GM12892 (cell line): ENCODE measurements at regions not wholly inside any gene's neighbourhood (a gene's known extent, or its start where the extent isn't known, plus 50 kb on each side); places are given as distances from the start of the nearest gene placed in this dataset.

Experiments
- POLR2A ChIP-seq: IDR thresholded peaks from 2 replicates; pipeline ENCODE4 v1.6.1; 2011; ENCODE audit warnings: low read depth, low read length, control low read depth
- POLR2AphosphoS5 ChIP-seq: IDR thresholded peaks from 2 replicates; pipeline ENCODE4 v1.6.1; 2011; ENCODE audit warnings: low read depth, low read length, control low read depth
- TAF1 ChIP-seq: IDR thresholded peaks from 2 replicates; pipeline ENCODE4 v1.6.1; 2011; ENCODE audit warnings: low read depth, mild to moderate bottlenecking, control low read depth, low read length, borderline replicate concordance

DNA sequence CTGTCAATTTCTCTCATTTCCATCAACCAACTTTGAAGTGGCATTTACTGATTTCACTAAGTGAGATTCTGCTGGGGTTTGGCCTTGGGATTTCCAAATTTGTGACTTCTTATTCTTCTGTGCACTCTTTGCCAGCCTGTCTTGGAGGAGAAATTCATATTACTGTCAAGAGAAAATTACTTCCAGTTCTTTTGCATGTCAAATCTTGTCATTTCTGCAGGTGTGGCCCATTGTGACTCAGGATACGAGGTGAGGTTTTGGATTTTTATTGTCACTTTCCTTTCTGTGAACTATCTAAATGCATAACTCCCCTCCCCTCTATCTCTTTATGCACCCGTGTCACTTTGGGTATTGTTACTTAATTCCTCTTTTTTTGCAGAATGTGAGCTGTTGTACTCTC lies 102.6 kb upstream of the GUCY1A1 start:
- no peak for TF ChIP-seq POLR2AphosphoS5
- no peak for TF ChIP-seq POLR2A
- TF ChIP-seq TAF1 = no peak
